Fibroblast of villous mesenchyme (primary cell): ENCODE measurements at regions not wholly inside any gene's neighbourhood (a gene's known extent, or its start where the extent isn't known, plus 50 kb on each side); places are given as distances from the start of the nearest gene placed in this dataset.

Experiments
- DNase-seq: peaks from one replicate; pipeline ENCODE4 v3.0.0-alpha.2; 2010; ENCODE audit warnings: low read depth
- H3K4me3 ChIP-seq: 2 replicates; pipeline ENCODE4 v1.5.1; 2011; ENCODE audit warnings: low read depth, mild to moderate bottlenecking, low read length
- CTCF ChIP-seq: IDR thresholded peaks from 2 replicates; pipeline ENCODE4 v1.5.1; 2012; ENCODE audit warnings: low read depth, mild to moderate bottlenecking, low read length; ENCODE audit not compliant: insufficient read depth

- no peak for TF ChIP-seq CTCF
- DNase-seq = no peak
- H3K4me3 ChIP-seq = no peak overlapping the region
These were observed 479.3 kb downstream of the ARHGEF28 start for GRCh38 chr5:74105126-74105780.

GRCh38 chr5:74103131-74104023 is 477.4 kb downstream of the ARHGEF28 start:
- H3K4me3 ChIP-seq = no peak overlapping the region
- DNase-seq = no peak
- TF ChIP-seq CTCF = no peak

GRCh38 chr5:74100268-74100665 is 474.3 kb downstream of the ARHGEF28 start:
- no peak for DNase-seq
- no peak overlapping the region for H3K4me3 ChIP-seq
- TF ChIP-seq CTCF = no peak

- no peak for TF ChIP-seq CTCF
- DNase-seq = no peak
- no peak overlapping the region for H3K4me3 ChIP-seq
These were observed 473.7 kb downstream of the ARHGEF28 start for GRCh38 chr5:74099538-74100267.

DNA sequence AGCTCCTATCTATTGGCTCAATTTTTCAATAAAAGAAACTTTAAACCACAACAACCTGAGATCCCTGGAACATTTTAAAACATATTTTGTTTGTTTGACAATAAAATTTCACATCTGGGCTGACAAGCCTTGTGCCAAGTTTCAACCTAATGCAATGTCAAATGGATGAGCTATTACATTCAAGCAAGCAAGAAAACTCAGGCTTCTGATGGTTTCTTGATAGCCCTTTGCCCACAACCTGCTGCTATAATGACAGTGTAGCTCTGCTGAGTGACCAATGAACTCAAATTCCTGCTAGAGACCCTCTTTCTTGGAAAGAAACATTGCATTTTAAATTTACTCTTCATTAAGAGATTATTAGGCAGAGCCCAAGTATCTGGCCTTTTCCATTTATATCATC is 472.9 kb downstream of the ARHGEF28 start:
- no peak overlapping the region for H3K4me3 ChIP-seq
- TF ChIP-seq CTCF = no peak
- no peak for DNase-seq

GRCh38 chr5:74098456-74098855 is 472.5 kb downstream of the ARHGEF28 start:
- no peak overlapping the region for H3K4me3 ChIP-seq
- TF ChIP-seq CTCF = no peak
- no peak for DNase-seq
